Hematopoietic multipotent progenitor cell treated with erythropoietin and hydrocortisone succinate and interleukin-3 and kit ligand, for 4 days (in vitro differentiated cells): ENCODE measurements at regions not wholly inside any gene's neighbourhood (a gene's known extent, or its start where the extent isn't known, plus 50 kb on each side); places are given as distances from the start of the nearest gene placed in this dataset.

Experiments used
- DNase-seq: peaks from one replicate; pipeline ENCODE4 v3.0.0-alpha.2; 2015

- DNase-seq: no peak
These were observed 550.0 kb upstream of the ALCAM start for GRCh38 chr3:104816716-104817115.

GRCh38 chr3:104819333-104819732 is 547.4 kb upstream of the ALCAM start:
- no peak for DNase-seq

- no peak for DNase-seq
These were observed 545.8 kb upstream of the ALCAM start for GRCh38 chr3:104820959-104821358.

- no peak for DNase-seq
These were observed 541.6 kb upstream of the ALCAM start for GRCh38 chr3:104825116-104825515.

- DNase-seq: no peak
These were observed 535.6 kb upstream of the ALCAM start for GRCh38 chr3:104831071-104831470.

- no peak for DNase-seq
These were observed 534.2 kb upstream of the ALCAM start for GRCh38 chr3:104832530-104832929.

GRCh38 chr3:104835376-104835775 is 531.3 kb upstream of the ALCAM start:
- no peak for DNase-seq

GRCh38 chr3:104846270-104846669 is 520.4 kb upstream of the ALCAM start:
- DNase-seq: no peak

- DNase-seq: no peak
These were observed 517.6 kb upstream of the ALCAM start for GRCh38 chr3:104849070-104849469.

GRCh38 chr3:104854468-104854867 is 512.2 kb upstream of the ALCAM start:
- DNase-seq: no peak

GRCh38 chr3:104855702-104856101 is 511.0 kb upstream of the ALCAM start:
- DNase-seq: no peak

GRCh38 chr3:104856741-104857140 is 510.0 kb upstream of the ALCAM start:
- no peak for DNase-seq

GRCh38 chr3:104868291-104868690 is 498.4 kb upstream of the ALCAM start:
- no peak for DNase-seq

- DNase-seq: no peak
These were observed 496.4 kb upstream of the ALCAM start for GRCh38 chr3:104870276-104870675.

GRCh38 chr3:104873331-104873730 is 493.4 kb upstream of the ALCAM start:
- no peak for DNase-seq

- peak; percentile 1 for DNase-seq
These were observed 488.3 kb upstream of the ALCAM start for GRCh38 chr3:104878395-104878794.

- no peak for DNase-seq
These were observed 486.8 kb upstream of the ALCAM start for GRCh38 chr3:104879919-104880318.

GRCh38 chr3:104885214-104885814 is 481.4 kb upstream of the ALCAM start:
- no peak for DNase-seq

- peak; percentile 58 for DNase-seq
These were observed 480.3 kb upstream of the ALCAM start for GRCh38 chr3:104886220-104886995.

- no peak for DNase-seq
These were observed 479.6 kb upstream of the ALCAM start for GRCh38 chr3:104887069-104887468.

- no peak for DNase-seq
These were observed 479.1 kb upstream of the ALCAM start for GRCh38 chr3:104887619-104888018.

- DNase-seq: no peak
These were observed 474.7 kb upstream of the ALCAM start for GRCh38 chr3:104892044-104892443.

- DNase-seq: no peak
These were observed 470.1 kb upstream of the ALCAM start for GRCh38 chr3:104896624-104897023.

- no peak for DNase-seq
These were observed 465.3 kb upstream of the ALCAM start for GRCh38 chr3:104901396-104901795.

GRCh38 chr3:104903064-104903463 is 463.6 kb upstream of the ALCAM start:
- DNase-seq: no peak
